ENCODE measurements at regions not wholly inside any gene's neighbourhood (a gene's known extent, or its start where the extent isn't known, plus 50 kb on each side); places are given as distances from the start of the nearest gene placed in this dataset.

DNA sequence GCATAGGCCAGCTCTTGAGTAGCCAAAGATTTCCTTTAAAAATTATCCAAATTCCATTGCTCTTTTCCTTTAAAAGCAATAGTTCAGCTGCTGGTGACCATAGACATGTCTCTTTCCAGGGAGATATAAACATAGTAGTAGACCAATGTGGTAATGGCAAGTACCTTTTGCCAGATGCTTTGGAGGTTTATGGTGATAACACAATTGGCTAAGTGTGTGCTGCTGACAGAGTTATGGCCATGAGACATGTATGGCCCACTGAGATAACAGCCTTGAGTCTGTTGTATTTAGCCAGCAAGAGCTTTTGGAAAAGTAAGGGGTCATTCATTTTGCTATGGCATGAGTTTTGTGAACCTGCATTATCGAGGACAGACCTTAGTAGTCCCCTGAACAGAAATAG lies 1146.8 kb downstream of the TUSC7 start:
- no peak for TF ChIP-seq POLR2A (IDR thresholded peaks at IDR 0.05)
- TF ChIP-seq, protein P1, sequence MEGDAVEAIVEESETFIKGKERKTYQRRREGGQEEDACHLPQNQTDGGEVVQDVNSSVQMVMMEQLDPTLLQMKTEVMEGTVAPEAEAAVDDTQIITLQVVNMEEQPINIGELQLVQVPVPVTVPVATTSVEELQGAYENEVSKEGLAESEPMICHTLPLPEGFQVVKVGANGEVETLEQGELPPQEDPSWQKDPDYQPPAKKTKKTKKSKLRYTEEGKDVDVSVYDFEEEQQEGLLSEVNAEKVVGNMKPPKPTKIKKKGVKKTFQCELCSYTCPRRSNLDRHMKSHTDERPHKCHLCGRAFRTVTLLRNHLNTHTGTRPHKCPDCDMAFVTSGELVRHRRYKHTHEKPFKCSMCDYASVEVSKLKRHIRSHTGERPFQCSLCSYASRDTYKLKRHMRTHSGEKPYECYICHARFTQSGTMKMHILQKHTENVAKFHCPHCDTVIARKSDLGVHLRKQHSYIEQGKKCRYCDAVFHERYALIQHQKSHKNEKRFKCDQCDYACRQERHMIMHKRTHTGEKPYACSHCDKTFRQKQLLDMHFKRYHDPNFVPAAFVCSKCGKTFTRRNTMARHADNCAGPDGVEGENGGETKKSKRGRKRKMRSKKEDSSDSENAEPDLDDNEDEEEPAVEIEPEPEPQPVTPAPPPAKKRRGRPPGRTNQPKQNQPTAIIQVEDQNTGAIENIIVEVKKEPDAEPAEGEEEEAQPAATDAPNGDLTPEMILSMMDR (IDR thresholded peaks at IDR 0.05): no peak
